HepG2 (cell line): ENCODE measurements at regions not wholly inside any gene's neighbourhood (a gene's known extent, or its start where the extent isn't known, plus 50 kb on each side); places are given as distances from the start of the nearest gene placed in this dataset.

Source experiments
- ATAC-seq: fragments of 200-7000 bp; cut with Tn5 transposase; 3 replicates; pipeline ENCODE4 v1.9.1; 2020; ENCODE audit warnings: mild to moderate bottlenecking, moderate library complexity
- BruUV-seq: library from RNA; stranded (reverse); fragments of 400-500 nt; replicated peaks from 2 replicates; lab custom pipeline; 2021; lab: Mats Ljungman, UMichigan
- CTCF ChIA-PET: fragments of 300-600 bp; formaldehyde crosslinking; extraction: SDS; loops from one replicate; lab custom pipeline; 2021; ENCODE audit warnings: low total read pairs, inconsistent platforms, low intra/inter-chr PET ratio; lab: Yijun Ruan, JAX
- POLR2A ChIA-PET: fragments of 350-600 bp; sonication (Branson Sonifier 250); formaldehyde crosslinking; loops from one replicate; lab custom pipeline; 2020; ENCODE audit warnings: antibody characterized with exemption, inconsistent platforms; lab: Yijun Ruan, JAX
- DNase-seq: peaks from one replicate; pipeline ENCODE4 v3.0.0-alpha.2; 2015; ENCODE audit warnings: low spot score
- FAIRE-seq: peaks from 3 replicates; lab custom pipeline; 2011; peaks lifted over from hg19 to GRCh38; lab: Jason Lieb, UNC
- H2AFZ ChIP-seq: one replicate; pipeline ENCODE4 v1.6.1; 2011; ENCODE audit warnings: low read length, inconsistent platforms
- H3K27ac ChIP-seq: fragments of 300-600 bp; 3 replicates; pipeline ENCODE4 v1.8.0; 2011; ENCODE audit warnings: mixed run types, mild to moderate bottlenecking, mixed read lengths, low read length, inconsistent platforms; ENCODE audit not compliant: insufficient read depth; ENCODE audit errors: extremely low read length
- H3K27me3 ChIP-seq, 2 experiments: fragments of 200-600 bp in 1 of 2; 2 replicates in 1 of 2; 3 replicates in 1 of 2; pipeline versions ENCODE4 v1.6.0 to v1.8.0; 2011; ENCODE audit warnings: low read length in 2 of 2, mild to moderate bottlenecking in 2 of 2, moderate library complexity in 2 of 2, inconsistent platforms in 1 of 2; ENCODE audit not compliant: insufficient read depth in 2 of 2, control insufficient read depth in 1 of 2
- H3K36me3 ChIP-seq, 2 experiments: fragments of 200-600 bp in 1 of 2; replicated peaks in 1 of 2; 2 replicates in 1 of 2; 3 replicates in 1 of 2; pipeline versions ENCODE4 v1.5.1 to v1.8.0; 2011; ENCODE audit warnings: low read length in 2 of 2, inconsistent platforms in 1 of 2; ENCODE audit not compliant: insufficient read depth in 2 of 2, control insufficient read depth in 1 of 2
- H3K4me1 ChIP-seq: 2 replicates; pipeline ENCODE4 v1.5.1; 2012; ENCODE audit warnings: low read length, inconsistent platforms; ENCODE audit not compliant: insufficient read depth
- H3K4me2 ChIP-seq: 2 replicates; pipeline ENCODE4 v1.6.0; 2011; ENCODE audit warnings: low read depth, low read length, inconsistent platforms
- H3K4me3 ChIP-seq, 3 experiments: fragments of 200-600 bp in 1 of 3; sonication (generic), shearing (Covaris generic) in 1 of 3; replicated peaks in 1 of 3; 2 replicates each; pipeline ENCODE4 v1.5.1; 2011 to 2016; ENCODE audit warnings: low read length in 3 of 3, inconsistent platforms in 2 of 3, low read depth in 2 of 3, mild to moderate bottlenecking in 2 of 3, control low read depth in 1 of 3, mixed read lengths in 1 of 3; ENCODE audit not compliant: insufficient read depth in 1 of 3
- H3K79me2 ChIP-seq: one replicate; pipeline ENCODE4 v1.6.1; 2011; ENCODE audit warnings: low read length, inconsistent platforms; ENCODE audit not compliant: insufficient read depth
- H3K9ac ChIP-seq: 2 replicates; pipeline ENCODE4 v1.6.0; 2011; ENCODE audit warnings: mild to moderate bottlenecking, low read depth, low read length, inconsistent platforms; ENCODE audit not compliant: insufficient read depth
- H3K9me3 ChIP-seq: 2 replicates; pipeline ENCODE4 v1.5.1; 2012; ENCODE audit warnings: mild to moderate bottlenecking, low read length
- H4K20me1 ChIP-seq: 2 replicates; pipeline ENCODE4 v1.6.0; 2011; ENCODE audit warnings: inconsistent platforms, mild to moderate bottlenecking, low read length, moderate library complexity; ENCODE audit not compliant: insufficient read depth
- KLF16 ChIP-seq, 2 experiments: sonication (generic) in 1 of 2; formaldehyde crosslinking in 1 of 2; IDR thresholded peaks; 2 replicates each; pipeline versions ENCODE4 v1.6.1 to v1.8.0; 2016 to 2023; ENCODE audit warnings: missing genetic modification reagents in 2 of 2, missing compliant biosample characterization in 1 of 2
- MAFF ChIP-seq: IDR thresholded peaks from 2 replicates; pipeline ENCODE4 v1.6.1; 2011; ENCODE audit warnings: low read depth, low read length, improper control_type of control experiment
- MAFK ChIP-seq, 2 experiments: IDR thresholded peaks in 1 of 2; conservative IDR thresholded peaks in 1 of 2; 2 replicates each; pipeline ENCODE4 v1.6.1; 2011; ENCODE audit warnings: improper control_type of control experiment in 2 of 2, low read length in 2 of 2
- RBM22 ChIP-seq: fragments of 200-400 bp; formaldehyde crosslinking; optimal IDR thresholded peaks from 2 replicates; pipeline ENCODE3; 2017; ENCODE audit warnings: mild to moderate bottlenecking, low read length, moderate library complexity
- SP140L ChIP-seq: sonication (generic); formaldehyde crosslinking; IDR thresholded peaks from 2 replicates; pipeline ENCODE4 v1.4.0; 2020; ENCODE audit warnings: missing genetic modification reagents, borderline replicate concordance
- TAF1 ChIP-seq: sonication (generic); formaldehyde crosslinking; IDR thresholded peaks from 2 replicates; pipeline ENCODE4 v1.4.0; 2020; ENCODE audit warnings: missing genetic modification reagents
- TEAD2 ChIP-seq: sonication (generic); formaldehyde crosslinking; IDR thresholded peaks from 2 replicates; pipeline ENCODE4 v1.9.0; 2021; ENCODE audit warnings: missing genetic modification reagents
- ZBTB14 ChIP-seq: sonication (generic); formaldehyde crosslinking; IDR thresholded peaks from 2 replicates; pipeline ENCODE4 v1.4.0; 2020; ENCODE audit warnings: missing genetic modification reagents
- ZNF101 ChIP-seq: sonication (generic); formaldehyde crosslinking; IDR thresholded peaks from 2 replicates; pipeline ENCODE4 v1.4.0; 2020; ENCODE audit warnings: mild to moderate bottlenecking, low read depth, missing genetic modification reagents, borderline replicate concordance
- ZNF274 ChIP-seq: sonication (generic); formaldehyde crosslinking; IDR thresholded peaks from 2 replicates; pipeline ENCODE4 v1.5.1; 2020; ENCODE audit warnings: mild to moderate bottlenecking, missing genetic modification reagents
- ZNF484 ChIP-seq: sonication (generic); formaldehyde crosslinking; IDR thresholded peaks from 2 replicates; pipeline ENCODE4 v1.5.1; 2020; ENCODE audit warnings: mild to moderate bottlenecking, low read depth, missing genetic modification reagents, borderline replicate concordance
- ZNF713 ChIP-seq: sonication (generic); formaldehyde crosslinking; IDR thresholded peaks from 2 replicates; pipeline ENCODE4 v1.4.0; 2020; ENCODE audit warnings: mild to moderate bottlenecking, missing genetic modification reagents
- WGBS: methylation state at CpG from one replicate; pipeline ENCODE4 v1.1.6; 2017; ENCODE audit warnings: low lambda C conversion rate; 5-methylcytosine and 5-hydroxymethylcytosine counted together
- in situ Hi-C: cut with HindIII; loops from 2 replicates; pipeline ENCODE4 v1.10.0; 2017; ENCODE audit warnings: low pct_unique_long_range_greater_than_20kb; ENCODE audit not compliant: extremely low pct_ligation_motif_present
- intact Hi-C: fragments of 100-400 bp; cut with micrococcal nuclease; formaldehyde crosslinking; loops from one replicate; pipeline ENCODE4 v1.10.0; 2022; ENCODE audit not compliant: unreplicated experiment
- TF ChIP-seq, protein P1 (sequence below): sonication (generic); formaldehyde crosslinking; IDR thresholded peaks from 2 replicates; pipeline ENCODE4 v1.5.0; 2020; ENCODE audit warnings: missing genetic modification reagents, mild to moderate bottlenecking, borderline replicate concordance
- TF ChIP-seq, protein P2 (sequence below): sonication (generic); formaldehyde crosslinking; IDR thresholded peaks from 2 replicates; pipeline ENCODE4 v1.4.0; 2020; ENCODE audit warnings: mild to moderate bottlenecking, missing genetic modification reagents, borderline replicate concordance

- no peak for DNase-seq
- POLR2A ChIA-PET: no interaction called here
- H3K9ac ChIP-seq: no peak overlapping the region
- no peaks in the 10 kb centered on the region for H4K20me1 ChIP-seq
- no peaks in the 10 kb centered on the region for H3K79me2 ChIP-seq
- H3K27ac ChIP-seq: no peak overlapping the region
- intact Hi-C loops: no loop called here
- ATAC-seq: no peak
- TF ChIP-seq MAFK (conservative IDR thresholded peaks at IDR 0.05 in 1 of 2, IDR thresholded peaks at IDR 0.05 in 1 of 2; ENCODE audit: low read length in 2 of 2) (peak; percentile 87 to 93), ZNF713 (CRISPR knock-in tag) (no peak), ZNF484 (no peak), ZNF274 (CRISPR knock-in tag) (no peak), MAFF (peak; percentile 89)
- TF ChIP-seq, all 625 proteins: peak for 2
- CTCF ChIA-PET: no interaction called here
- BruUV-seq: no TSS peak
- Histone ChIP-seq H3K4me3 (no peak overlapping the region), H3K4me1 (no peaks in the 10 kb centered on the region), H2AFZ (no peak overlapping the region), H3K9me3 (no peaks in the 10 kb centered on the region), H3K4me2 (no peak overlapping the region), H3K36me3 (no peaks in the 10 kb centered on the region), H3K27me3 (no peaks in the 10 kb centered on the region)
- in situ Hi-C loops: no loop called here
- 0% methylated on average over 3 of the region's 3 CpGs for WGBS
- FAIRE-seq: no peak
Measured at GRCh38 chr13:76505437-76505836, 380.8 kb downstream of the KCTD12 start.

- Histone ChIP-seq H3K27ac (no peak overlapping the region), H4K20me1 (no peaks in the 10 kb centered on the region), H3K9me3 (no peaks in the 10 kb centered on the region), H3K27me3 (no peaks in the 10 kb centered on the region), H3K79me2 (no peaks in the 10 kb centered on the region), H3K4me2 (no peak overlapping the region), H3K4me1 (no peaks in the 10 kb centered on the region), H3K9ac (no peak overlapping the region), H2AFZ (no peak overlapping the region), H3K36me3 (no peaks in the 10 kb centered on the region), H3K4me3 (no peak overlapping the region)
- DNase-seq (no peak), FAIRE-seq (no peak), ATAC-seq (no peak)
- in situ Hi-C loops (no loop called here), intact Hi-C loops (no loop called here)
- POLR2A ChIA-PET: no interaction called here
- CTCF ChIA-PET: no interaction called here
- no TSS peak for BruUV-seq
- WGBS: 0% methylated on average over 5 of the region's 5 CpGs
- TF ChIP-seq, protein P1, sequence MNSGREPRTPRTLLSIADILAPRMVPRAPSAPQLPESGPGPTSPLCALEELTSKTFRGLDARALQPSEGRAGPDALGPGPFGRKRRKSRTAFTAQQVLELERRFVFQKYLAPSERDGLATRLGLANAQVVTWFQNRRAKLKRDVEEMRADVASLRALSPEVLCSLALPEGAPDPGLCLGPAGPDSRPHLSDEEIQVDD: no peak
- TF ChIP-seq KLF16 (CRISPR knock-in tag; IDR thresholded peaks at IDR 0.05) (no peak), ZBTB14 (CRISPR knock-in tag) (no peak), TAF1 (CRISPR knock-in tag) (no peak), RBM22 (no peak), ZNF101 (CRISPR knock-in tag) (no peak), TEAD2 (CRISPR knock-in tag) (no peak), SP140L (CRISPR knock-in tag) (no peak)
- TF ChIP-seq, protein P2, sequence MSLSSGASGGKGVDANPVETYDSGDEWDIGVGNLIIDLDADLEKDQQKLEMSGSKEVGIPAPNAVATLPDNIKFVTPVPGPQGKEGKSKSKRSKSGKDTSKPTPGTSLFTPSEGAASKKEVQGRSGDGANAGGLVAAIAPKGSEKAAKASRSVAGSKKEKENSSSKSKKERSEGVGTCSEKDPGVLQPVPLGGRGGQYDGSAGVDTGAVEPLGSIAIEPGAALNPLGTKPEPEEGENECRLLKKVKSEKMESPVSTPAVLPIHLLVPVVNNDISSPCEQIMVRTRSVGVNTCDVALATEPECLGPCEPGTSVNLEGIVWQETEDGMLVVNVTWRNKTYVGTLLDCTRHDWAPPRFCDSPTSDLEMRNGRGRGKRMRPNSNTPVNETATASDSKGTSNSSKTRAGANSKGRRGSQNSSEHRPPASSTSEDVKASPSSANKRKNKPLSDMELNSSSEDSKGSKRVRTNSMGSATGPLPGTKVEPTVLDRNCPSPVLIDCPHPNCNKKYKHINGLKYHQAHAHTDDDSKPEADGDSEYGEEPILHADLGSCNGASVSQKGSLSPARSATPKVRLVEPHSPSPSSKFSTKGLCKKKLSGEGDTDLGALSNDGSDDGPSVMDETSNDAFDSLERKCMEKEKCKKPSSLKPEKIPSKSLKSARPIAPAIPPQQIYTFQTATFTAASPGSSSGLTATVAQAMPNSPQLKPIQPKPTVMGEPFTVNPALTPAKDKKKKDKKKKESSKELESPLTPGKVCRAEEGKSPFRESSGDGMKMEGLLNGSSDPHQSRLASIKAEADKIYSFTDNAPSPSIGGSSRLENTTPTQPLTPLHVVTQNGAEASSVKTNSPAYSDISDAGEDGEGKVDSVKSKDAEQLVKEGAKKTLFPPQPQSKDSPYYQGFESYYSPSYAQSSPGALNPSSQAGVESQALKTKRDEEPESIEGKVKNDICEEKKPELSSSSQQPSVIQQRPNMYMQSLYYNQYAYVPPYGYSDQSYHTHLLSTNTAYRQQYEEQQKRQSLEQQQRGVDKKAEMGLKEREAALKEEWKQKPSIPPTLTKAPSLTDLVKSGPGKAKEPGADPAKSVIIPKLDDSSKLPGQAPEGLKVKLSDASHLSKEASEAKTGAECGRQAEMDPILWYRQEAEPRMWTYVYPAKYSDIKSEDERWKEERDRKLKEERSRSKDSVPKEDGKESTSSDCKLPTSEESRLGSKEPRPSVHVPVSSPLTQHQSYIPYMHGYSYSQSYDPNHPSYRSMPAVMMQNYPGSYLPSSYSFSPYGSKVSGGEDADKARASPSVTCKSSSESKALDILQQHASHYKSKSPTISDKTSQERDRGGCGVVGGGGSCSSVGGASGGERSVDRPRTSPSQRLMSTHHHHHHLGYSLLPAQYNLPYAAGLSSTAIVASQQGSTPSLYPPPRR: no peak
Measured at GRCh38 chr13:76503766-76504165, 382.4 kb downstream of the KCTD12 start.
